ENCODE measurements at regions not wholly inside any gene's neighbourhood (a gene's known extent, or its start where the extent isn't known, plus 50 kb on each side); places are given as distances from the start of the nearest gene placed in this dataset.

- Histone ChIP-seq H4K20me1 (ENCODE audit: insufficient read depth) (no peaks in the 10 kb centered on the region), H3K9me3 (ENCODE audit: control insufficient read depth in 1 of 2, insufficient read depth in 1 of 2, low read depth in 1 of 2, low read length in 2 of 2) (no peaks in the 10 kb centered on the region), H3K4me3 (replicated peaks in 1 of 2; ENCODE audit: low read depth in 1 of 2, low read length in 2 of 2) (no peak overlapping the region), H3K9ac (ENCODE audit: low read length) (no peak overlapping the region), H3K9me2 (ENCODE audit: insufficient read depth) (no peaks in the 10 kb centered on the region), H3K27me3 (ENCODE audit: insufficient read depth, low read length) (no peaks in the 10 kb centered on the region), H3K4me2 (ENCODE audit: low read length) (no peak overlapping the region), H3K4me1 (ENCODE audit: control insufficient read depth in 1 of 2, insufficient read depth in 2 of 2, low read length in 2 of 2) (peaks cover 0 to 3% of the 10 kb centered on the region in 2 experiments; a peak in 2 of 4 replicates), H3K79me2 (ENCODE audit: insufficient read depth, low read length) (no peaks in the 10 kb centered on the region), H3K27ac (ENCODE audit: low read depth, low read length) (no peak overlapping the region), H3K36me3 (ENCODE audit: control insufficient read depth in 1 of 2, insufficient read depth in 2 of 2, low read length in 2 of 2) (no peaks in the 10 kb centered on the region), H2AFZ (ENCODE audit: low read depth, low read length, poor library complexity, severe bottlenecking) (no peak overlapping the region)
- no peak for ATAC-seq
- POLR2A ChIA-PET, result no interaction called here
- TF ChIP-seq SP1 (IDR thresholded peaks at IDR 0.05; ENCODE audit: low read depth) (no peak), CEBPB (IDR thresholded peaks at IDR 0.05; ENCODE audit: low read depth) (no peak), ZBTB33 (IDR thresholded peaks at IDR 0.05; ENCODE audit: extremely low read depth, insufficient replicate concordance, low read length) (no peak)
- RAD21 ChIA-PET (ENCODE audit: low non-redundant PET in 1 of 2, low total read pairs in 2 of 2, uncharacterized antibody in 2 of 2, unreplicated experiment in 2 of 2), result no interaction called here
- intact Hi-C loops (cut with micrococcal nuclease), result no loop called here
- CTCF ChIA-PET, result no interaction called here
- DNase-seq (ENCODE audit: low read depth, low spot score), result no peak
- BruUV-seq (replicated peaks), result no TSS peak
Observed at GRCh38 chr7:106181658-106182265, 69.7 kb upstream of the SYPL1 start.

- H3K9ac ChIP-seq (ENCODE audit: low read length), result no peak overlapping the region
- H3K9me2 ChIP-seq (ENCODE audit: insufficient read depth), result no peaks in the 10 kb centered on the region
- H3K9me3 ChIP-seq (ENCODE audit: control insufficient read depth in 1 of 2, insufficient read depth in 1 of 2, low read depth in 1 of 2, low read length in 2 of 2), result no peaks in the 10 kb centered on the region
- CTCF ChIA-PET, result interaction anchor here (1.0 kb wide), 1 partner anchor 282 kb away, joined by 4 read pairs; no protein-coding TSS in a partner anchor
- intact Hi-C loops (cut with micrococcal nuclease), result no loop called here
- H3K27ac ChIP-seq (ENCODE audit: low read depth, low read length), result no peak overlapping the region
- ATAC-seq (no peak), DNase-seq (ENCODE audit: low read depth, low spot score) (no peak)
- H3K4me3 ChIP-seq (replicated peaks in 1 of 2; ENCODE audit: low read depth in 1 of 2, low read length in 2 of 2), result no peak overlapping the region
- no peak overlapping the region for H2AFZ ChIP-seq (ENCODE audit: low read depth, low read length, poor library complexity, severe bottlenecking)
- no peaks in the 10 kb centered on the region for H3K79me2 ChIP-seq (ENCODE audit: insufficient read depth, low read length)
- POLR2A ChIA-PET, result no interaction called here
- no TSS peak for BruUV-seq (replicated peaks)
- no peak overlapping the region for H3K4me2 ChIP-seq (ENCODE audit: low read length)
- no peaks in the 10 kb centered on the region for H3K27me3 ChIP-seq (ENCODE audit: insufficient read depth, low read length)
- no peaks in the 10 kb centered on the region for H4K20me1 ChIP-seq (ENCODE audit: insufficient read depth)
- TF ChIP-seq MAX (IDR thresholded peaks at IDR 0.05) (no peak), ZFX (IDR thresholded peaks at IDR 0.05) (no peak)
- peaks cover 0 to 9% of the 10 kb centered on the region in 2 experiments; a peak in 2 of 4 replicates for H3K4me1 ChIP-seq (ENCODE audit: control insufficient read depth in 1 of 2, insufficient read depth in 2 of 2, low read length in 2 of 2)
- H3K36me3 ChIP-seq (ENCODE audit: control insufficient read depth in 1 of 2, insufficient read depth in 2 of 2, low read length in 2 of 2), result no peaks in the 10 kb centered on the region
- RAD21 ChIA-PET (ENCODE audit: low non-redundant PET in 1 of 2, low total read pairs in 2 of 2, uncharacterized antibody in 2 of 2, unreplicated experiment in 2 of 2), result interaction anchor here in 1 of 2 experiments (0.6 kb wide), 1 partner anchor 478 kb away, joined by 3 read pairs; no protein-coding TSS in a partner anchor
Observed at GRCh38 chr7:106180721-106181120, 68.6 kb upstream of the SYPL1 start.

Measured in HCT116 (cell line).